Activated CD4-positive, alpha-beta T cell treated with anti-CD3 and anti-CD28 coated beads, Interleukin-2, amount 50 U/mL, for 4 hours (primary cell): ENCODE measurements at regions not wholly inside any gene's neighbourhood (a gene's known extent, or its start where the extent isn't known, plus 50 kb on each side); places are given as distances from the start of the nearest gene placed in this dataset.
"Not testable (repeated sequence)": the region's sequence is repeated elsewhere in the genome, so short reads cannot be mapped to it uniquely, and the experiment has no call there.

Source experiments
- DNase-seq, 2 experiments: peaks; one replicate each; pipeline ENCODE4 v3.0.0-alpha.2; 2020

DNA sequence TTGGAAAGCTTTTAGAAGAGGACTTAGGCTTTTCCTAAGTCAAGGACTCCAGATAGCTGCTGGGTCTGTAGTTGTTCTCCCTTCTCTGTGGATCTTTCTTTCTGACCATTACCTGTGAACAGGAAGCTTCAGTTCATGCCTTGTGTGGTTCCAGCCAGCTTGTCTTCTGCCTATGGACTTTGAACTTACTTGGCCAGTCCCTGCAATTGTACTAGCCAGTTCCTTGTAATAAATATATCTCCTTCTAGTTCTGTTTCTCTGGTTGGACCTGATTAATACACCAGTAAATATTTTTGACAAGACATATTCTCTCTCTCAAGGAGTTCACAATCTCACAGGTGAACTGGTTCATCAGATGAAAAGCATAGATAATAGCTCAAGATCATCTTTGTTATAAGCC lies 341.3 kb upstream of the DPPA4 start:
- DNase-seq: no peak

DNA sequence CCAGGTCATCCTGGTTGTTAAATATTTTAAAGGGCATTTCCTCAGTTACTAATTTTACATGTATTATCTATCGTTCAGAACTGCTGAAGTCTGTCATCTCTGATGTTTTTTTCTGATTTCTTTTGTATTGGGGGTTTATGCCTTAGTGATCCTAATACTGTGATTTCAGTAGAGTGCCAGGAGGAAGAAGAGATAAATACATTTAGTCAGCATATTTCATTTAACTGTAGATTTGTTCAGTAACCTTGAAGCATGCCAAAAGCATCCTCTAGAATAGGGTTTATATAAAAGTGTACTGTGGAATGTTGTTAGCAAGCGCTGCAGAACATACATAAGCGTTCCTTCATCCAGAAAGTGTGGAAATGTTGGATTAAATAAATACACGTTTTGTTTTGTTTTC lies 342.3 kb upstream of the DPPA4 start:
- no peak for DNase-seq

DNA sequence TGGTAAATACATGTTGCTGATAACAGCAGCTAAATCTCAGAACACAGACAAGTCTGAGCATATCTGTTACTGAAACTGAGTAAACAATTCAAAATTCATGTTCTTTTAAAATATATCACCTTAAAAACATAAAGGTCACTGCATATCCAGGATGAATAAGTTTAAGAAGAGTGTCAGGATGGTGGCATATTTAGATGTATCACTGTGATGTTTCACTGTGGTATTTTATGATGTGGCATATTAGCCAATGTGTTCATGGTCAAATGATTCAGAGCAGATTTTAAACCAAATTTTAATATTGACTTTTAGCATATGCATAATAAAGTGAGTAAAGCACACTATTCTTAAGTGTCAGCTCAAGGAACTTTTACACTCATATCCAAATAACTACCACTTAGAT lies 346.4 kb upstream of the DPPA4 start:
- no peak for DNase-seq

- no peak for DNase-seq
These were observed 348.0 kb upstream of the DPPA4 start for GRCh38 chr3:109685084-109686079.

DNA sequence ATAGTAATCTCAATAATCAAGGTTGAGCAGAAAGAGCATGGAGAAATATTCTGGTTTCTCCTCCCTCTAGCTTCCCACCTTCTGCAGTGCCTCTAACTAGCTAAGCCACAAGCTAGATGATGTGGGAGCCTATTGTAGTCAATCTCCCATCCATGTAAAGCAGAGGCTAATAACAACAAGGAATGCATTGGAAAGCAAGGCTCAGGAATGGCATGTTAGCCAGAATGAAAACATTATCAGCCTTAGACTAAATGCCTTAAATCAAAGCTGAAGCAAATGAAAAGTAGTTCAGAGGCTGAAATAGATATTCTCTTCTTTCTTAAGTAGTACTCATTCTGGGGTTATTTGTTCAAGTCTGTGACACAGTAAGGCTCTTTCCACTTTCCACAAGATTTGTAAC lies 350.3 kb upstream of the DPPA4 start:
- DNase-seq: no peak

DNA sequence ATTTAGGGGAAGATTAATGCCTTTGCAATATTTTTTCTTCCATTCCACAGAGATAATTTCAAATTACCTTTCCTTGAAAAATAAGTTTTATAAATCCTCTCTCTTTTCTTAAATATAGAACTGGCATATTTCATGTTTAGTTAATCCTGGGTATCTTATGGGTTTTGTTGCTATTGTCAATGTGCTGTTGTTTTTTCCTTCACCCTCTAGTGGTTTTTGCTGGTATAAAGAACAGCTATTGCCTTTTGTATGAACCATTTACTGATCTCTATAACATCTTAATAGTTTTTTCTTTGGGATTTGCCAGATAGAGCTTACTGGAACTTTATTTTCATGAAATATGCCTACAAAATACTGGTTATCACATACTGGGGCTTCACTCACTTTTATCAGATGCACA lies 359.6 kb upstream of the DPPA4 start:
- no peak for DNase-seq

- no peak for DNase-seq
These were observed 364.9 kb upstream of the DPPA4 start for GRCh38 chr3:109702252-109702651.

DNA sequence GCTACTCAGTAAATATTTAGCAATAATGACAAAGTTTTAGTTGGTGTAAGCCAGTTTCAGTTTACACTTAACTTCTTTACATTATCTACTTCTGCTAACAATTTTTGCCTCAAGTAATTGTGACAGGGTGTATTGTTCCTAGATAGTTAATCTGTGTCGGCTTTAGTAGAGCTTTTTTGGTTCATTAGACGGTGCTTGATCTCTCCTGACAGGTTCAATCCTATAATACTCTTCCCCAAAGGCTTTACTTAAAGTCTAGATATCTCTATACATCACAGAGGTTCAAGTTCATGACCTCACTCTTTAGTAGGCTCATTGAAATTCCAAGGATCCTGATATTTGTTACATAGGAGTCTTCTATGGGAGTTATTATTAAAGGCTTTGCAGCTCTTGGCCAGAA lies 365.6 kb upstream of the DPPA4 start:
- DNase-seq: no peak

GRCh38 chr3:109705133-109705532 lies 367.8 kb upstream of the DPPA4 start:
- DNase-seq: not testable (repeated sequence)

DNA sequence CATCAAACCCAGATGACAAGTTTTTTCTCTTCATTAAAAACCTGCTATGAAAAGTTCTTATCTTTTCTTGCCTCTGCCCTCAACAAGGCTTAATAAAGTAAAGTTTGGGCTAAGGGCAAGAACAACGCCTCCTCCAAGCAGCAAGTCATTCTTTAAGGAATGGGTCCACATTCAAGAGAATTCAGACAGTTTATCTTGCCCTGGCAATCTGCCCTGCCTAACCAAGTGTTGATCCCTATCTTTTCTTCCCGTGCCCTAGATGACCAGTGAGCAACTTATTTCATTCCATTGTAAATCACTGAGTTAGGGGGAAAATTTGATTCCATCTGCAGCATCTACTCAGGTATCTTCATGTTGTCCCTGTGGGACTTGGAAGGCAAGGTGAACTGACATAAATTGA lies 370.3 kb upstream of the DPPA4 start:
- no peak for DNase-seq

DNA sequence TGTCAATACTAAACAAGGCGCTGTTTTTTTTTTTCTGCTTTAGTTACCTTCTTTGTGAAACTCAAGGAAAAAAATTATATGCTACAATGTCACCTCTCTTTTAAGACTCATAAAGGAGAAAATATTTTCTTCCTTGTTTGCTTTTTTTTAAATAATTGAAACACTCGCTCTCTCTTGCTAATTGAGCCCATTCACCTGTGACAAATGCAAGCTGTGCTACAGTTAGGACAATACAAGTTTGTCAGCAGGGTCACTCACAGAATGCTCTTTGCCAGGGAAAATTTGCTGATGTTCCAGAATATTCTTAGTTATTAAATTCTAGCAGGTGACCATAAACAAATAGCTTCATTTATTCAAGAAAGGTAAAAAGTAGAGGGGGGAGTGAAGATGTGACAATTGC lies 375.9 kb upstream of the DPPA4 start:
- DNase-seq: no peak

- DNase-seq: no peak
These were observed 378.4 kb upstream of the DPPA4 start for GRCh38 chr3:109715707-109716106.

DNA sequence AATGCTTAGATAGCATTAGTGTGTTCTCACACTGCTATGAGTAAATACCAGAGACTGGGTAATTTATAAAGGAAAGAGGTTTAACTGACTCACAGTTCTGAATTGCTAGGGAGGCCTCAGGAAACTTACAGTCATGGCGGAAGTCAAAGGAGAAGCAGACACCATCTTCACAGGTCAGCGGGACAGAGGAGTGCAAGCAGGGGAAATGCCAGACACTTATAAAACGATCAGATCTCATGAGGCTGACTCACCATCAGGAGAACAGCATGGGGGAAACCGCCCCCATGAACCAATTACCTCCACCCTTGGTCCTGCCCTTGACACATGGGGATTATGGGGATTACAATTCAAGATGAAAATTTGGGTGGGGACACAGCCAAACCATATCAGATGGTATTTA lies 381.5 kb upstream of the DPPA4 start:
- no peak for DNase-seq

GRCh38 chr3:109728861-109729494 lies 391.6 kb upstream of the DPPA4 start:
- no peak for DNase-seq

DNA sequence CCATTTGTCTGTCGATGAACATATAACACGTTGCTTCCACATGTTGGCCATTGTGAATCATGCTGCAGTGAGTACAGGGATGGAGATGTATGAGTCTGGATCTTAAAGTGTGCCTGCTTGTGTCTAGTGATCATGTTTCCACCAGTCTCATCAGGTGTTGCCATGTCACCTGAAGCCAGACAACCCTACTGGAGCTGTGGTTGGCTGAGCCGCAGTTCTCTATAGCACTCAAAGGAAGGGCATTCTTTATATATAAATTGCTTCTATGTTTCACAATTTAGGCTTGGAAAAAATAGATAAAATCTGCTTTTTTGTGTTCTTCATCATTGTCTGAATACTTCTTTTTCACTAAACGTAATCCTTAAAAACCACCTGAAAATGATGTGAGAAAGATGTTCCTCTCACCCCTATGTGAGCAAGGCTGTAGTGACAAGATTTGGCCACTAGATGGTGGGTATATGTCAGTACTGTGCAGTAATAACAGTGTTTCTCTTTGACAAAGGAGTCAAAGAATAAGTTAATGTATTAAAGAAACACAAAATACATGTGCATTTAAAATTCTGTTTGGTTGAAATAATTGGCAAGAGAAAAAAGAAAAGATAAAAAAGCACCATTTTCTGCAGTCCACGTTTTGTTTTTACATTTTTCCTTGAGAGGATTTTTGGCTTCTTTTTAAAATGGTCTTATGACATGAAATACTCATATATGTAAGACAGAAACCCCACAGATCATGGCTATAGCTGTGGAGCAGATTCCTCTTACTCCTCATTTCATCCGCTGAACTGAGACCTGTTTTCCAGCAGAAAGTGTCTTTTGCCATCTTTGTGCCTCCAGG lies 394.5 kb upstream of the DPPA4 start:
- peak; percentile 49 to 55 for DNase-seq

DNA sequence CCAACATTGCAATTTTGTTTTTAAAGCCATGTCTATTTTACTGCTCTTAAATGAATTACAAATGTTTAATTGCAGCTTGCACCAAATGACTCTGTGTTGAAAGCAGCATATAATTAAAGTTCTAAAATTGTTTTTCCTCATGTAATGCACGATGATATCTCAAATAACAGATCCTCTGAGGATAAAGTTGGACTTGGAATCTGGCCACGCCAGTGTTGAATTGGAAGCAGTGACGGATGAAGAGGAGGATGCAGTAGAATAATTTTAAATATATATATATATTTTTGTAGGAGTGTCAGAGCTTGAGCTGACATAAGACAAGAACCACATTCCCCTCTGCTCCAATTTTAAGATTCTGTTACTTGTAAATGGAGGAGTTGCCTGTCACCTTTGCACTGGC lies 406.6 kb upstream of the DPPA4 start:
- DNase-seq: no peak

- DNase-seq: no peak
These were observed 435.2 kb upstream of the DPPA4 start for GRCh38 chr3:109772520-109772919.

DNA sequence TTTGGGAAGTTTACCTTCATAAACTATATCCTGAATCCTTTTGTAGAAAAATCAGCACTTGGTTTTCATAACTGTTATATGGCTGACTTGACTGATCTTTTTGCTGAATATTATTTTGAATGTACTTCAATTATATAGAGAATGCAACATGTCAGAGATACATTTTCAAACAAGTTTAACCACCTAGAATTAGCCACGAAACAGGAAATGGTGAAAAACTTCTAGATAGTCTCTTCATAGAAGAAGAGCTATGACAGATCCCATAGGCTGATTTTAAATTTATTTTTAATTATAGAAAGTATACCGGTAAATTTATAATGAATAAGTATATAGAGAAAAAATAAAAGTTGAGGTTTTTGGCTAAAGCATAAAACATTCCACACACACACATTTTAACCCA lies 436.8 kb upstream of the DPPA4 start:
- no peak for DNase-seq

DNA sequence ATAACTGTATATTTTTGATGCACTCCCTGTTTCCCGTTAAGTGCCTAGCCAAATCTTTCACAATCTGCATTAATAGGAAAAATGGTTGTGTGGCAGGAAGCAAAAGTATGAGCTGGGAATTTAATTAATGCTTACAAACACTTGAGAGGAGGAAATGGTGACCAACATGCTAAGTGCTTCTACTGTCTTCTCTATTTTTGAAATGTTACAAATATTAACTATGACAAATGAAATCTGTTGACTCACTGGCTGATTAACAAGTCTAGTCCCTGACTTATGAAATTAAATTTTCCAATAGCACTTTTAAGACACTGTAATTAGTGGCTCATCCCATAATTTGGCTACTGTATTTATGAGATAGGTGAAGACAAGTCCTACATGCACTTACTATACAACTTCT lies 446.9 kb upstream of the DPPA4 start:
- no peak for DNase-seq

DNA sequence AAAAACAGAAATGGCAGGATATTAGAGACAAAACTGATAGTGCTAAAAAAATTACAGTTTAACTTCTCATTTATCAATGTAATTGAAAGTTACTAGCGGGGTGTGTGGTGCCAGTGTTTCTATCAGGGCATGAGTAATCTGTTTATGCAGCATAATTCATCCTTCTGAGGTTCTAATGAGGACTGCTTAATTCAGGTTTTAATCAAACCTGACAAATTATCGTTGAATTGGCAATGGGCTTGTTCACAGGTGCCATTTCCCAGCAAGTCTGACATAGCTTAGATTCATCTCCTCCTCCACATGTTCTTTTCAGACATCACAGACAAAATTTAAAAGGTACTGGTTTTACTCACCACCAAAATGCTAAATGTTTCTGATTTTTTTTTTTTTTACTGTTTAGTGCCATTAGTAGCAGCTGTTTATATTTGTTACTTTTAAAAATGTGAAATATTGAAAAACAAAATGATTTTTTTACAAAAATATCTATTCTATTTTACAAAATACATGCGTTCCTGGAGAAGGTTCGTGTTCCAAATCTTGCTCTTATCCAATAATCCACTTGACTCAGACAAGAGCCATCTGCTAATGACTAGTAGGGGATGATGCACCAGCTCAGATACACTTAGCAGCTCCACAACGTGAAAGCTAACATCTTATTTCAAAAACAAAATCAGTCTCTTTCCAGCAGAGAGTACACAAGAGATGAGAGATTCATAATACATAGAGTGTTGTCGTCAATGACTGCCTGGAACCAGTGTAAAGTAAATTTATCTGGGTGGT lies 447.7 kb upstream of the DPPA4 start:
- DNase-seq: no peak

DNA sequence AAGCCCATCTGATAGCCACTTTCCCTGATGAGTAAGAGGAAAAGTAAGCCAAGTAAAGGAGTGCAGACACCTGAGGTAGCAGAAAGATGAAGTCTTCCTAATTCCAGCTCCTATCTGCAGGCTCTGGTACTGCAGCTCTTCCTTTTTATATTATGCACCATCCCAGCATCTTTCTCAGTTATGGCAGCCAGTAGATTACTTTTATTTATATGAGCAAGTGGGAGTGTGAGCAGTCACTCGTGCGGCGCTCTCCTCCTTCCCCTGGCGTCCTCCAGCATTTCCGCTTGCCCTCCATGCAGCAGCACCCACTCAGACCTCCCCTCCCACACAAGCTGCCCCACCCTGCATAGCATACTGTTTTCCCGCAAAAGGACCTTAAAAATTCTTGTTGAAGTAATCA lies 465.9 kb upstream of the DPPA4 start:
- no peak for DNase-seq

- no peak for DNase-seq
These were observed 467.4 kb upstream of the DPPA4 start for GRCh38 chr3:109804697-109805096.

DNA sequence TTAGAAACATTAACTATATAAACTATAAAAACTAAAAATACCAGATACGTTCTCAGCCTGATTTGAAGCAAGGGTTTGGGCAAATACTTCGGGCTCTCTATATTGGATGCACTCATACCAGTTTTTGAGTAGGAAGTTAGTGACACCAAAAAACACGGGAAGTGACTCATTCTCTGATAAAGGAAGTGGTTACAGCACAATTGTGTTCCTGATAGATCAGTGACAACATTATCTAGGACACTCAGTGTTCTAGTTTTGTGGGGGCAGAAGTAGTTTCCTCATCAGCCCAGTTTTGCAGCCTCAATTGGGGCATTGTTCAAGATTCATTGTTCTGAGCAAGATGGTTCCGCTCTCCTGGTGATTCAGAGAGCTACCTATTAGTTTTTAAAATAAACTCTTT lies 469.6 kb upstream of the DPPA4 start:
- peak; percentile 18 to 20 for DNase-seq
